Gastrocnemius medialis (tissue), 4 donors: ENCODE measurements at regions not wholly inside any gene's neighbourhood (a gene's known extent, or its start where the extent isn't known, plus 50 kb on each side); places are given as distances from the start of the nearest gene placed in this dataset.

Source experiments
- ATAC-seq, 2 donors: fragments of 150-250 bp; one replicate each; pipeline ENCODE4 v1.9.1; 2016
- DNase-seq, 2 donors: peaks; one replicate each; pipeline ENCODE4 v3.0.0-alpha.2; 2019
- H3K27ac ChIP-seq, 4 donors: fragments of 200-600 bp; sonication (generic); 1 replicate in 1 of 4; 2 replicates in 3 of 4; pipeline ENCODE4 v1.5.1; 2016 to 2018; ENCODE audit warnings: mild to moderate bottlenecking in 2 of 4, moderate library complexity in 1 of 4
- H3K27me3 ChIP-seq, 3 donors: fragments of 200-600 bp; sonication (generic) in 2 of 3; 1 replicate in 1 of 3; 2 replicates in 2 of 3; pipeline versions ENCODE4 v1.5.1 to v1.6.0; 2016 to 2019; ENCODE audit warnings: mild to moderate bottlenecking in 1 of 3, moderate library complexity in 1 of 3
- H3K36me3 ChIP-seq, 2 donors: fragments of 200-600 bp; sonication (generic) in 1 of 2; one replicate each; pipeline ENCODE4 v1.5.1; 2017 to 2018
- H3K4me1 ChIP-seq, 2 donors: fragments of 200-600 bp; sonication (generic) in 1 of 2; one replicate each; pipeline ENCODE4 v1.5.1; 2016 to 2017; ENCODE audit warnings: mild to moderate bottlenecking in 2 of 2
- H3K4me3 ChIP-seq, 4 donors: fragments of 200-600 bp; sonication (generic) in 3 of 4; 1 replicate in 1 of 4; 2 replicates in 3 of 4; pipeline ENCODE4 v1.5.1; 2016 to 2019; ENCODE audit warnings: mild to moderate bottlenecking in 2 of 4
- H3K9me3 ChIP-seq, 3 donors: fragments of 200-600 bp; sonication (generic) in 2 of 3; 1 replicate in 1 of 3; 2 replicates in 2 of 3; pipeline ENCODE4 v1.5.1; 2016 to 2019
- POLR2A ChIP-seq, 2 donors: fragments of 450-650 bp; IDR thresholded peaks; one replicate each; pipeline ENCODE4 v1.6.1; 2017; ENCODE audit warnings: antibody characterized with exemption in 2 of 2, mild to moderate bottlenecking in 2 of 2, moderate library complexity in 2 of 2
- in situ Hi-C, 4 donors: fragments of 200-750 bp; cut with MboI; loops; one replicate each; pipeline versions ENCODE4 v1.15.0 to v1.8.0; 2017; ENCODE audit warnings: low sequenced_read_pairs in 4 of 4
- intact Hi-C: fragments of 100-400 bp; cut with DNase I; formaldehyde crosslinking; loops from one replicate; pipeline ENCODE4 v1.15.1; 2023; ENCODE audit warnings: low total_unique reads
- TF ChIP-seq, protein P1 (sequence below), 5 experiments: fragments of 450-650 bp in 3 of 5; fragments of 200-600 bp in 2 of 5; sonication (generic) in 2 of 5; IDR thresholded peaks in 4 of 5; conservative IDR thresholded peaks in 1 of 5; 1 replicate in 4 of 5; 2 replicates in 1 of 5; pipeline ENCODE4 v1.5.1; 2016 to 2019; ENCODE audit warnings: antibody characterized with exemption in 5 of 5, mild to moderate bottlenecking in 3 of 5, moderate library complexity in 3 of 5

DNA sequence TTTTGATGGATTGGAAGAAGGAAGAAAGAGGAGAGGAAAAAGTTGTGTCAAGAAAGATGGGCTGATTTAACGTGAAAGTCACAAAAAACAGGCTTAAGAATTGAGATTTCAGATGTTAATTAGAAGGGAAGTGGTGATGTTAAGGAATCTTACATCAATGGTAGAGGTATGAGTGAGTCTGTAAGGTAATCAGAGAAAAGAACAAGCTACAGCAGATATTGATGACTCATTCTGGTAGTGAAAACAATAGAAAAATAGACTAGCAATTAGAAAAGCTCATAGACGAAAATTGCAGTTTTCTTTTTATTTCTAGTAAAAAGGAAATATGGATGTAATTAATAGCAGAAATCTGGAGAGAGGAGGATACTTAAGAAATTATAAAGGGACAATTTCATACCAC, 559.6 kb downstream of the MCTP2 start:
- Histone ChIP-seq H3K27me3 (no peaks in the 10 kb centered on the region), H3K4me1 (no peaks in the 10 kb centered on the region), H3K27ac (no peak overlapping the region), H3K36me3 (no peaks in the 10 kb centered on the region), H3K4me3 (no peak overlapping the region), H3K9me3 (no peaks in the 10 kb centered on the region)
- DNase-seq (no peak), ATAC-seq (no peak)
- in situ Hi-C loops: no loop called here
- intact Hi-C loops: no loop called here
- TF ChIP-seq, protein P1, sequence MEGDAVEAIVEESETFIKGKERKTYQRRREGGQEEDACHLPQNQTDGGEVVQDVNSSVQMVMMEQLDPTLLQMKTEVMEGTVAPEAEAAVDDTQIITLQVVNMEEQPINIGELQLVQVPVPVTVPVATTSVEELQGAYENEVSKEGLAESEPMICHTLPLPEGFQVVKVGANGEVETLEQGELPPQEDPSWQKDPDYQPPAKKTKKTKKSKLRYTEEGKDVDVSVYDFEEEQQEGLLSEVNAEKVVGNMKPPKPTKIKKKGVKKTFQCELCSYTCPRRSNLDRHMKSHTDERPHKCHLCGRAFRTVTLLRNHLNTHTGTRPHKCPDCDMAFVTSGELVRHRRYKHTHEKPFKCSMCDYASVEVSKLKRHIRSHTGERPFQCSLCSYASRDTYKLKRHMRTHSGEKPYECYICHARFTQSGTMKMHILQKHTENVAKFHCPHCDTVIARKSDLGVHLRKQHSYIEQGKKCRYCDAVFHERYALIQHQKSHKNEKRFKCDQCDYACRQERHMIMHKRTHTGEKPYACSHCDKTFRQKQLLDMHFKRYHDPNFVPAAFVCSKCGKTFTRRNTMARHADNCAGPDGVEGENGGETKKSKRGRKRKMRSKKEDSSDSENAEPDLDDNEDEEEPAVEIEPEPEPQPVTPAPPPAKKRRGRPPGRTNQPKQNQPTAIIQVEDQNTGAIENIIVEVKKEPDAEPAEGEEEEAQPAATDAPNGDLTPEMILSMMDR (IDR thresholded peaks at IDR 0.05 in 4 of 5, conservative IDR thresholded peaks at IDR 0.05 in 1 of 5): no peak
- TF ChIP-seq POLR2A (IDR thresholded peaks at IDR 0.05): no peak

DNA sequence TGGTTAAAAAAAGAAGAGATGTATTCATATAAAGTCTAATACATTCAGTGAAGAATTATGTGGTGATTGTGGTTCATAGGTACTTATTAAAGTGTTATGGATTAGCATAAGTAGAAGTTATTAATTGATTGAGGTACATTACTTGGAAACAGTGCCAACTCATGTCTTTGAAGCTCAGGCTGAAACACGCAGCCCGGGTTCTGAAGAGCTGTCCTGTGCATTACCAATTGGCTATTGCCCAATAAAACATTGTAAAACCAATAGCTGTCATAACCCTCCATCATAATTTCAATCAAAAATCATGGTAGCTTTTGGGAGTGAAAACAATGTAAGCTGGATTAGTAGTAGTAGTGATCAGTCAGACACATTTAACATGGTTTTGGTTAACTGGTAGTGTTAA, 560.1 kb downstream of the MCTP2 start:
- Histone ChIP-seq H3K4me3 (no peak overlapping the region), H3K27me3 (no peaks in the 10 kb centered on the region), H3K4me1 (no peaks in the 10 kb centered on the region), H3K9me3 (no peaks in the 10 kb centered on the region), H3K36me3 (no peaks in the 10 kb centered on the region), H3K27ac (no peak overlapping the region)
- TF ChIP-seq, protein P1 (IDR thresholded peaks at IDR 0.05 in 4 of 5, conservative IDR thresholded peaks at IDR 0.05 in 1 of 5): no peak
- TF ChIP-seq POLR2A (IDR thresholded peaks at IDR 0.05): no peak
- DNase-seq (no peak), ATAC-seq (no peak)
- intact Hi-C loops (no loop called here), in situ Hi-C loops (no loop called here)

DNA sequence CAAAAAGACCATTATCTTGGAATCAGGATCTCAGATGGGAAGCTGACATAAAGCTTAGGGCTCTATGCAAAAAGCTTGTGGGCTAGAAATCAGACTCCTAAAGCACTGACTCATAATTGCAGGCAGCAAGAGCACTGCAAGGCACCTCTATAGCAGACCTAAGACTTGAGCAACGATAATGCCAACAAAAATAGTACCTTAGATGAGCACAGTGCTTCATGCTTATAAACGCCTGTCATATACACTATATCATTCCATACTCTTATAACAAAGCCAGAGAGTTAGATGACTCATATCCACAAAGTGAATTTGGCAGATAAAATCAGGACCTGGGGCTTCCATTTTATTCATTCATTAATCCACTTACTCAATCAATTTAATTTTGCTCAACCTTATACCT, 560.8 kb downstream of the MCTP2 start:
- Histone ChIP-seq H3K36me3 (no peaks in the 10 kb centered on the region), H3K4me1 (no peaks in the 10 kb centered on the region), H3K9me3 (no peaks in the 10 kb centered on the region), H3K4me3 (no peak overlapping the region), H3K27me3 (no peaks in the 10 kb centered on the region), H3K27ac (no peak overlapping the region)
- in situ Hi-C loops: no loop called here
- DNase-seq (no peak), ATAC-seq (no peak)
- TF ChIP-seq POLR2A (IDR thresholded peaks at IDR 0.05): no peak
- intact Hi-C loops: no loop called here

DNA sequence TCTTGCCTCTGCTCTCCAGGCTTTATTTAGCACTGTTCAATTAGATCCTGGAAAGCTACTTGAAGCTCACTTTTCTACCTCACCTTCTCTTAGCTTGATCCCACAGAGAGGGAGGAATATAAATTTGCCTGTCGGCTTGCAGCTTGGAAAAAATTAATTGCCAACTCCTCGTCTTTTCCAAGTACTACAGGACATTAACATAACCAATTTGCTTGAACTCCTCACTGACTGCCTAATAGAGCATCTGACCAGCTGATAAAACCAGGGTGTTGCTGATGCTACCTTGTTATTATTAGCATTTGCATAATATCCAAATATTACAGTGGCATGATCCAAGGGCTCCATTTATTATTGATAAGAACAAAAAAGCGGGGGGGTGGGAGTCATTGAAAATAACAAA, 561.8 kb downstream of the MCTP2 start:
- ATAC-seq (no peak), DNase-seq (no peak)
- intact Hi-C loops: no loop called here
- no peak overlapping the region for H3K27ac ChIP-seq
- TF ChIP-seq POLR2A (IDR thresholded peaks at IDR 0.05): no peak
- TF ChIP-seq, protein P1 (IDR thresholded peaks at IDR 0.05 in 4 of 5, conservative IDR thresholded peaks at IDR 0.05 in 1 of 5): no peak
- H3K4me3 ChIP-seq: no peak overlapping the region
- H3K36me3 ChIP-seq: no peaks in the 10 kb centered on the region
- in situ Hi-C loops: no loop called here
- H3K9me3 ChIP-seq: no peaks in the 10 kb centered on the region
- H3K27me3 ChIP-seq: no peaks in the 10 kb centered on the region
- H3K4me1 ChIP-seq: no peaks in the 10 kb centered on the region

DNA sequence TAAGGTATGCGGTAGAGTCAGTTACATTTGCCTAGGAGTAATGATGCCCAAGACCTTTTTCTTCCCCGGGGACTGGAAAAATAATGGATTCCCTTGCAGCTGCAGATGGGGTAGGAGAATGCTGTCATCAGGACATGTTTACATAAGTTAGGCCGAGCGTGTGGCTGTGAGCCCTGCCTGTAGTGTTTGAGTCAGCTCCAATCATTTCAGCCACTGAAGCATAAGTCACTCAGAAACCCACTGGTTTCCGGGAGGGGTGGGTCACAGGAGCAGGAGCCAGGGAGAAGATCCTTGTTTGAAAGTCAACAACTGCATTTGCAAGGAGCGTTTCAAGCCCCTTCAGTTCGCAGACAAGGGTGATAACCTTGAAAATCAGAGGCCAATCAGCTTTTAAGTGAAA, 562.3 kb downstream of the MCTP2 start:
- no peaks in the 10 kb centered on the region for H3K9me3 ChIP-seq
- no peak overlapping the region for H3K27ac ChIP-seq
- ATAC-seq (no peak), DNase-seq (no peak)
- no peaks in the 10 kb centered on the region for H3K36me3 ChIP-seq
- intact Hi-C loops (no loop called here), in situ Hi-C loops (no loop called here)
- H3K4me3 ChIP-seq: no peak overlapping the region
- H3K4me1 ChIP-seq: no peaks in the 10 kb centered on the region
- H3K27me3 ChIP-seq: no peaks in the 10 kb centered on the region
- no peak for TF ChIP-seq POLR2A (IDR thresholded peaks at IDR 0.05)
- TF ChIP-seq, protein P1 (IDR thresholded peaks at IDR 0.05 in 4 of 5, conservative IDR thresholded peaks at IDR 0.05 in 1 of 5): no peak
